A549 (cell line): ENCODE measurements at regions not wholly inside any gene's neighbourhood (a gene's known extent, or its start where the extent isn't known, plus 50 kb on each side); places are given as distances from the start of the nearest gene placed in this dataset.

Experiments
- ATAC-seq, 2 experiments: fragments of 200-7000 bp in 1 of 2; fragments of >200 bp in 1 of 2; cut with Nextera tagmentation in 1 of 2; cut with Tn5 transposase in 1 of 2; 3 replicates each; pipeline versions ENCODE4 v1.8.0 to v1.9.1; 2018 to 2020; ENCODE audit warnings: mild to moderate bottlenecking in 1 of 2, moderate library complexity in 1 of 2
- CTCF ChIA-PET: fragments of 300-600 bp; sonication (Branson Sonifier 250); formaldehyde crosslinking; extraction: SDS; loops from one replicate; lab custom pipeline; 2021; ENCODE audit warnings: antibody characterized with exemption, inconsistent platforms; lab: Yijun Ruan, JAX
- POLR2A ChIA-PET: fragments of 350-600 bp; formaldehyde crosslinking; extraction: SDS; loops from one replicate; lab custom pipeline; 2021; ENCODE audit warnings: antibody characterized with exemption, inconsistent platforms; lab: Yijun Ruan, JAX
- DNase-seq, 2 experiments: peaks; one replicate each; pipeline versions ENCODE4 v3.0.0 to v3.0.0-alpha.2; 2011 to 2016; ENCODE audit warnings: low read depth in 1 of 2, low spot score in 1 of 2
- FAIRE-seq: peaks from 2 replicates; lab custom pipeline; 2011; peaks lifted over from hg19 to GRCh38; lab: Jason Lieb, UNC
- H3K27ac ChIP-seq, 2 experiments: fragments of >200 bp; sonication (Bioruptor Twin); formaldehyde crosslinking; 3 replicates each; pipeline ENCODE4 v1.5.1; 2016 to 2017
- H3K4me1 ChIP-seq: fragments of >200 bp; sonication (Bioruptor Twin); formaldehyde crosslinking; 3 replicates; pipeline ENCODE4 v1.6.1; 2016
- H3K4me2 ChIP-seq: fragments of >200 bp; sonication (Bioruptor Twin); formaldehyde crosslinking; 3 replicates; pipeline ENCODE4 v1.6.1; 2016
- H3K4me3 ChIP-seq: fragments of >200 bp; sonication (Bioruptor Twin); formaldehyde crosslinking; 3 replicates; pipeline ENCODE4 v1.5.1; 2016
- H3K9me3 ChIP-seq: fragments of >200 bp; sonication (Bioruptor Twin); formaldehyde crosslinking; 3 replicates; pipeline ENCODE4 v1.6.1; 2016
- CEBPB ChIP-seq, 2 experiments: fragments of >200 bp in 1 of 2; sonication (Bioruptor Twin) in 1 of 2; formaldehyde crosslinking in 1 of 2; IDR thresholded peaks; 2 replicates each; pipeline ENCODE4 v1.6.1; 2012 to 2016
- CHD2 ChIP-seq: fragments of 150-350 bp; IDR thresholded peaks from 2 replicates; pipeline ENCODE4 v1.6.1; 2014; ENCODE audit warnings: low read length; ENCODE audit not compliant: partially characterized antibody
- CHD4 ChIP-seq: fragments of 200-600 bp; sonication (generic); IDR thresholded peaks from 2 replicates; pipeline ENCODE4 v1.6.1; 2016; ENCODE audit warnings: antibody characterized with exemption, mild to moderate bottlenecking, borderline replicate concordance
- EHF ChIP-seq: fragments of 250-450 bp; sonication (Bioruptor Pico); IDR thresholded peaks from 2 replicates; pipeline ENCODE4 v1.5.0; 2020; ENCODE audit warnings: mild to moderate bottlenecking
- ESRRA ChIP-seq: fragments of 150-350 bp; IDR thresholded peaks from 2 replicates; pipeline ENCODE4 v1.6.1; 2014; ENCODE audit warnings: mild to moderate bottlenecking, low read length, borderline replicate concordance
- FOSB ChIP-seq: fragments of 250-450 bp; sonication (Bioruptor Pico); IDR thresholded peaks from 2 replicates; pipeline ENCODE4 v1.5.0; 2020; ENCODE audit warnings: mild to moderate bottlenecking, moderate library complexity
- FOSL2 ChIP-seq, 2 experiments: fragments of 450-650 bp in 1 of 2; fragments of >200 bp in 1 of 2; sonication (Bioruptor Twin) in 1 of 2; formaldehyde crosslinking; IDR thresholded peaks; 2 replicates each; pipeline versions ENCODE4 v1.5.0 to v1.6.1; 2016 to 2020; ENCODE audit warnings: mild to moderate bottlenecking in 1 of 2, moderate library complexity in 1 of 2
- FOXS1 ChIP-seq: fragments of 250-450 bp; sonication (Bioruptor Pico); IDR thresholded peaks from 2 replicates; pipeline ENCODE4 v1.5.0; 2020; ENCODE audit warnings: mild to moderate bottlenecking, moderate library complexity
- GATA3 ChIP-seq: IDR thresholded peaks from 2 replicates; pipeline ENCODE4 v1.6.1; 2012; ENCODE audit warnings: borderline replicate concordance
- HEYL ChIP-seq: fragments of 250-450 bp; sonication (Bioruptor Pico); IDR thresholded peaks from 2 replicates; pipeline ENCODE4 v1.8.0; 2021; ENCODE audit warnings: mild to moderate bottlenecking, moderate library complexity
- HOXA7 ChIP-seq: fragments of 250-450 bp; sonication (Bioruptor Pico); IDR thresholded peaks from 2 replicates; pipeline ENCODE4 v1.5.0; 2020; ENCODE audit warnings: mild to moderate bottlenecking, moderate library complexity
- JUN ChIP-seq, 2 experiments: fragments of >200 bp; sonication (Bioruptor Twin); formaldehyde crosslinking; IDR thresholded peaks; 2 replicates in 1 of 2; 3 replicates in 1 of 2; pipeline ENCODE4 v1.6.1; 2016 to 2017
- JUNB ChIP-seq: fragments of >200 bp; sonication (Bioruptor Twin); formaldehyde crosslinking; IDR thresholded peaks from 2 replicates; pipeline ENCODE4 v1.6.1; 2016
- MAFK ChIP-seq: fragments of 450-650 bp; IDR thresholded peaks from 2 replicates; pipeline ENCODE4 v1.6.1; 2014; ENCODE audit not compliant: partially characterized antibody
- MAZ ChIP-seq: fragments of 150-350 bp; IDR thresholded peaks from 2 replicates; pipeline ENCODE4 v1.6.1; 2014; ENCODE audit warnings: antibody characterized with exemption, low read depth, low read length, borderline replicate concordance
- MYC ChIP-seq: IDR thresholded peaks from 2 replicates; pipeline ENCODE4 v1.6.1; 2012; ENCODE audit warnings: mild to moderate bottlenecking, inconsistent platforms, low read length, improper control_type of control experiment, borderline replicate concordance
- PHF8 ChIP-seq: fragments of 200-600 bp; sonication (generic); IDR thresholded peaks from 2 replicates; pipeline ENCODE4 v1.6.1; 2016; ENCODE audit warnings: low read depth, mild to moderate bottlenecking, antibody characterized with exemption, moderate library complexity, borderline replicate concordance
- RAD21 ChIP-seq, 2 experiments: fragments of >200 bp in 1 of 2; sonication (Bioruptor Twin) in 1 of 2; formaldehyde crosslinking in 1 of 2; IDR thresholded peaks in 1 of 2; conservative IDR thresholded peaks in 1 of 2; 2 replicates in 1 of 2; 3 replicates in 1 of 2; pipeline ENCODE4 v1.6.1; 2012 to 2018; ENCODE audit warnings: inconsistent platforms in 1 of 2
- RARB ChIP-seq: fragments of 250-450 bp; sonication (Bioruptor Pico); IDR thresholded peaks from 2 replicates; pipeline ENCODE4 v1.8.0; 2021; ENCODE audit warnings: mild to moderate bottlenecking, moderate library complexity
- RCOR1 ChIP-seq: fragments of 150-350 bp; IDR thresholded peaks from 2 replicates; pipeline ENCODE4 v1.6.1; 2014; ENCODE audit warnings: antibody characterized with exemption, low read length, low read depth
- RNF2 ChIP-seq: fragments of 200-600 bp; sonication (generic); IDR thresholded peaks from 2 replicates; pipeline ENCODE4 v1.6.1; 2016; ENCODE audit warnings: low read depth, mild to moderate bottlenecking, antibody characterized with exemption, moderate library complexity, borderline replicate concordance
- SMC3 ChIP-seq: fragments of >200 bp; sonication (Bioruptor Twin); formaldehyde crosslinking; IDR thresholded peaks from 3 replicates; pipeline ENCODE4 v1.6.1; 2018; ENCODE audit warnings: inconsistent platforms
- ZC3H11A ChIP-seq: fragments of 450-650 bp; IDR thresholded peaks from 2 replicates; pipeline ENCODE4 v1.6.1; 2014; ENCODE audit warnings: antibody characterized with exemption, mild to moderate bottlenecking
- ZFP36 ChIP-seq: fragments of 450-650 bp; IDR thresholded peaks from 2 replicates; pipeline ENCODE4 v1.6.1; 2014; ENCODE audit warnings: borderline replicate concordance; ENCODE audit not compliant: partially characterized antibody
- ZNF302 ChIP-seq: fragments of 250-450 bp; sonication (Bioruptor Pico); IDR thresholded peaks from 2 replicates; pipeline ENCODE4 v1.9.0; 2021; ENCODE audit warnings: inconsistent platforms, mild to moderate bottlenecking, moderate library complexity
- WGBS: methylation state at CpG from one replicate; pipeline ENCODE4 v1.1.6; 2017; ENCODE audit errors: missing lambda C conversion rate; 5-methylcytosine and 5-hydroxymethylcytosine counted together
- TF ChIP-seq, protein P1 (sequence below): IDR thresholded peaks from 2 replicates; pipeline ENCODE4 v1.6.1; 2012
- TF ChIP-seq, protein P2 (sequence below): fragments of 250-450 bp; sonication (Bioruptor Pico); IDR thresholded peaks from 2 replicates; pipeline ENCODE4 v1.5.0; 2020; ENCODE audit warnings: low read depth, mild to moderate bottlenecking, moderate library complexity
- TF ChIP-seq, protein P3 (sequence below): fragments of >200 bp; sonication (Bioruptor Twin); formaldehyde crosslinking; IDR thresholded peaks from 3 replicates; pipeline ENCODE4 v1.6.1; 2016
- TF ChIP-seq, protein P4 (sequence below): fragments of >200 bp; sonication (Bioruptor Twin); formaldehyde crosslinking; IDR thresholded peaks from 2 replicates; pipeline ENCODE4 v1.6.1; 2016
- TF ChIP-seq, protein P5 (sequence below): fragments of 250-450 bp; sonication (Bioruptor Pico); IDR thresholded peaks from 2 replicates; pipeline ENCODE4 v1.5.0; 2021; ENCODE audit warnings: mild to moderate bottlenecking, moderate library complexity, borderline replicate concordance

DNA sequence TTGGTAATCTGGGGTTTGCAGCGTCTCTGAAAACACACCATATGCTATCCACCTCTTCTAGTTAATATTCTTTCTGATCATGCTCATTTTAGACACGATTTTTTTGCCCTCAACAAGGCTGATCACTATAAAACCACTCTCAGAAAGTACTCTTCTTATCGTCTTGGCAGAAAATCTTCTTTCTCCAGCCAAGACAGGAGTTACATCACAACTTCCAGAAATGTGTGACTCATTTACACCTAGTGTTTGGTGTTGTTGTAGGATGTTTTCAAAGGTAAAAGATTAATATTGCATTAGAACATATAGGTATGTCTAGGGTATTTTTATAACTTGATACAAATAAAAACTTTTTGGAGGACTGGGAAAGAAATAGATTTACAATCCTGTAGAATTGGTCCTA lies 138.5 kb upstream of the NETO1 start:
- DNase-seq (no peak), FAIRE-seq (no peak), ATAC-seq (no peak)
- no peak overlapping the region for H3K27ac ChIP-seq
- H3K4me2 ChIP-seq: no peak overlapping the region
- H3K4me3 ChIP-seq: no peak overlapping the region
- H3K9me3 ChIP-seq: no peaks in the 10 kb centered on the region
- CTCF ChIA-PET: no interaction called here
- POLR2A ChIA-PET: no interaction called here
- no peaks in the 10 kb centered on the region for H3K4me1 ChIP-seq
- WGBS: 17% methylated on average over 3 of the region's 3 CpGs
- TF ChIP-seq RARB (CRISPR knock-in tag) (no peak), FOSB (CRISPR knock-in tag) (no peak), RCOR1 (no peak), GATA3 (no peak), MAZ (no peak), EHF (CRISPR knock-in tag) (no peak), CHD4 (no peak), PHF8 (no peak), RNF2 (no peak), ZC3H11A (no peak), MYC (no peak), MAFK (no peak), CHD2 (no peak)
- TF ChIP-seq, protein P1, sequence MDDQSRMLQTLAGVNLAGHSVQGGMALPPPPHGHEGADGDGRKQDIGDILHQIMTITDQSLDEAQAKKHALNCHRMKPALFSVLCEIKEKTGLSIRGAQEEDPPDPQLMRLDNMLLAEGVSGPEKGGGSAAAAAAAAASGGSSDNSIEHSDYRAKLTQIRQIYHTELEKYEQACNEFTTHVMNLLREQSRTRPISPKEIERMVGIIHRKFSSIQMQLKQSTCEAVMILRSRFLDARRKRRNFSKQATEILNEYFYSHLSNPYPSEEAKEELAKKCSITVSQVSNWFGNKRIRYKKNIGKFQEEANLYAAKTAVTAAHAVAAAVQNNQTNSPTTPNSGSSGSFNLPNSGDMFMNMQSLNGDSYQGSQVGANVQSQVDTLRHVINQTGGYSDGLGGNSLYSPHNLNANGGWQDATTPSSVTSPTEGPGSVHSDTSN: no peak
- TF ChIP-seq, protein P2, sequence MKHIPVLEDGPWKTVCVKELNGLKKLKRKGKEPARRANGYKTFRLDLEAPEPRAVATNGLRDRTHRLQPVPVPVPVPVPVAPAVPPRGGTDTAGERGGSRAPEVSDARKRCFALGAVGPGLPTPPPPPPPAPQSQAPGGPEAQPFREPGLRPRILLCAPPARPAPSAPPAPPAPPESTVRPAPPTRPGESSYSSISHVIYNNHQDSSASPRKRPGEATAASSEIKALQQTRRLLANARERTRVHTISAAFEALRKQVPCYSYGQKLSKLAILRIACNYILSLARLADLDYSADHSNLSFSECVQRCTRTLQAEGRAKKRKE (CRISPR knock-in tag): no peak

DNA sequence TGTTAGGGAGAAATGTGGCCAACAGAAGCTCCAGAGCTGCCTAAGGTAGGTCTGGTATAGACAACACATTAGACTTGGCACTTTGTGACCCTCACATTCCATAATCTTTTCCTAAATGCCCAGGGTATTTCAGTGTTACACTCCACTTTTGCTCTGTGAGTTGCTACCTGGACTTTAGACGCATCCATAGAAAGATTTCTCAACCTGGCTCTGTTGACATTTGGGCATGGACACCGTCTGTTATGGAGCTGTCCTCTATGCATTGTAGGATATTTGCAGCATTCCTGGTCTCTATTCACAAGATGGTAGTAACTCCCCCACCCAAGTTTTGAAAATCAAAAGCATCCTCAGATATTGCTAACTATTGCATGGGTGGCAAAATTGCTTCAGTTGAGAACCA lies 136.5 kb upstream of the NETO1 start:
- Histone ChIP-seq H3K9me3 (no peaks in the 10 kb centered on the region), H3K27ac (no peak overlapping the region), H3K4me1 (no peaks in the 10 kb centered on the region), H3K4me2 (no peak overlapping the region), H3K4me3 (no peak overlapping the region)
- ATAC-seq: no peak
- FAIRE-seq: no peak
- ChIA-PET CTCF (interaction anchor here (0.5 kb wide), 1 partner anchor 52 kb away, joined by 4 read pairs; no protein-coding TSS in a partner anchor), POLR2A (no interaction called here)
- TF ChIP-seq FOSB (CRISPR knock-in tag) (no peak), FOSL2 (IDR thresholded peaks at IDR 0.05) (no peak), FOSL2 (CRISPR knock-in tag; IDR thresholded peaks at IDR 0.05) (no peak), RAD21 (conservative IDR thresholded peaks at IDR 0.05 in 1 of 2, IDR thresholded peaks at IDR 0.05 in 1 of 2) (no peak), JUNB (no peak), ZNF302 (CRISPR knock-in tag) (no peak), FOXS1 (no peak), SMC3 (no peak), ESRRA (no peak), HEYL (CRISPR knock-in tag) (no peak), JUN (IDR thresholded peaks at IDR 0.05) (no peak), CEBPB (IDR thresholded peaks at IDR 0.05) (no peak), HOXA7 (CRISPR knock-in tag) (no peak), ZFP36 (no peak), RNF2 (no peak)
- TF ChIP-seq, protein P3, sequence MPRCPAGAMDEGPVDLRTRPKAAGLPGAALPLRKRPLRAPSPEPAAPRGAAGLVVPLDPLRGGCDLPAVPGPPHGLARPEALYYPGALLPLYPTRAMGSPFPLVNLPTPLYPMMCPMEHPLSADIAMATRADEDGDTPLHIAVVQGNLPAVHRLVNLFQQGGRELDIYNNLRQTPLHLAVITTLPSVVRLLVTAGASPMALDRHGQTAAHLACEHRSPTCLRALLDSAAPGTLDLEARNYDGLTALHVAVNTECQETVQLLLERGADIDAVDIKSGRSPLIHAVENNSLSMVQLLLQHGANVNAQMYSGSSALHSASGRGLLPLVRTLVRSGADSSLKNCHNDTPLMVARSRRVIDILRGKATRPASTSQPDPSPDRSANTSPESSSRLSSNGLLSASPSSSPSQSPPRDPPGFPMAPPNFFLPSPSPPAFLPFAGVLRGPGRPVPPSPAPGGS: no peak
- TF ChIP-seq, protein P2 (CRISPR knock-in tag): no peak
- TF ChIP-seq, protein P4, sequence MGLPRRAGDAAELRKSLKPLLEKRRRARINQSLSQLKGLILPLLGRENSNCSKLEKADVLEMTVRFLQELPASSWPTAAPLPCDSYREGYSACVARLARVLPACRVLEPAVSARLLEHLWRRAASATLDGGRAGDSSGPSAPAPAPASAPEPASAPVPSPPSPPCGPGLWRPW: no peak
- TF ChIP-seq, protein P5, sequence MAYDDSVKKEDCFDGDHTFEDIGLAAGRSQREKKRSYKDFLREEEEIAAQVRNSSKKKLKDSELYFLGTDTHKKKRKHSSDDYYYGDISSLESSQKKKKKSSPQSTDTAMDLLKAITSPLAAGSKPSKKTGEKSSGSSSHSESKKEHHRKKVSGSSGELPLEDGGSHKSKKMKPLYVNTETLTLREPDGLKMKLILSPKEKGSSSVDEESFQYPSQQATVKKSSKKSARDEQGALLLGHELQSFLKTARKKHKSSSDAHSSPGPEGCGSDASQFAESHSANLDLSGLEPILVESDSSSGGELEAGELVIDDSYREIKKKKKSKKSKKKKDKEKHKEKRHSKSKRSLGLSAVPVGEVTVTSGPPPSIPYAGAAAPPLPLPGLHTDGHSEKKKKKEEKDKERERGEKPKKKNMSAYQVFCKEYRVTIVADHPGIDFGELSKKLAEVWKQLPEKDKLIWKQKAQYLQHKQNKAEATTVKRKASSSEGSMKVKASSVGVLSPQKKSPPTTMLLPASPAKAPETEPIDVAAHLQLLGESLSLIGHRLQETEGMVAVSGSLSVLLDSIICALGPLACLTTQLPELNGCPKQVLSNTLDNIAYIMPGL: no peak
- WGBS: 28% methylated on average over 2 of the region's 2 CpGs
- no peak for DNase-seq
